H9 (cell line): ENCODE measurements at regions not wholly inside any gene's neighbourhood (a gene's known extent, or its start where the extent isn't known, plus 50 kb on each side); places are given as distances from the start of the nearest gene placed in this dataset.

Experiments used
- DNase-seq: peaks from one replicate; pipeline ENCODE4 v3.0.0-alpha.2; 2017
- H2AFZ ChIP-seq: one replicate; pipeline ENCODE4 v1.6.1; 2013; ENCODE audit warnings: mild to moderate bottlenecking, low read length, control low read depth, moderate library complexity
- H2AK5ac ChIP-seq: 2 replicates; pipeline ENCODE4 v1.6.1; 2013; ENCODE audit warnings: low read length, control low read depth, mixed read lengths; ENCODE audit not compliant: insufficient read length
- H2BK120ac ChIP-seq: one replicate; pipeline ENCODE4 v1.6.1; 2013; ENCODE audit warnings: low read depth, mild to moderate bottlenecking, low read length, control low read depth, inconsistent platforms; ENCODE audit not compliant: poor library complexity, severe bottlenecking
- H2BK12ac ChIP-seq: 2 replicates; pipeline ENCODE4 v1.6.1; 2013; ENCODE audit warnings: low read length, control low read depth, mixed read lengths, low read depth; ENCODE audit not compliant: insufficient read length
- H2BK15ac ChIP-seq: 2 replicates; pipeline ENCODE4 v1.6.1; 2013; ENCODE audit warnings: low read depth, low read length, control low read depth
- H2BK20ac ChIP-seq: one replicate; pipeline ENCODE4 v1.6.1; 2013; ENCODE audit warnings: low read depth, mild to moderate bottlenecking, low read length, control low read depth, inconsistent platforms; ENCODE audit not compliant: poor library complexity, severe bottlenecking
- H2BK5ac ChIP-seq: 2 replicates; pipeline ENCODE4 v1.6.1; 2013; ENCODE audit warnings: low read length, control low read depth, mixed read lengths; ENCODE audit not compliant: insufficient read length
- H3K14ac ChIP-seq: 2 replicates; pipeline ENCODE4 v1.6.1; 2013; ENCODE audit warnings: low read length, control low read depth; ENCODE audit not compliant: insufficient read depth
- H3K18ac ChIP-seq: 2 replicates; pipeline ENCODE4 v1.6.1; 2013; ENCODE audit warnings: low read depth, mild to moderate bottlenecking, mixed read lengths, low read length, control low read depth; ENCODE audit not compliant: insufficient read length
- H3K23ac ChIP-seq: 2 replicates; pipeline ENCODE4 v1.6.1; 2013; ENCODE audit warnings: low read length, control low read depth, mixed read lengths, low read depth; ENCODE audit not compliant: insufficient read length
- H3K23me2 ChIP-seq: 2 replicates; pipeline ENCODE4 v1.6.1; 2013; ENCODE audit warnings: low read depth, mild to moderate bottlenecking, mixed read lengths, low read length, control low read depth; ENCODE audit not compliant: insufficient read length, poor library complexity, severe bottlenecking
- H3K27ac ChIP-seq: 2 replicates; pipeline ENCODE4 v1.5.1; 2013; ENCODE audit warnings: low read length, control low read depth, mixed read lengths, low read depth; ENCODE audit not compliant: insufficient read length
- H3K27me3 ChIP-seq: 2 replicates; pipeline ENCODE4 v1.6.1; 2013; ENCODE audit warnings: low read length, control low read depth, inconsistent platforms; ENCODE audit not compliant: insufficient read depth
- H3K4ac ChIP-seq: 2 replicates; pipeline ENCODE4 v1.6.1; 2013; ENCODE audit warnings: low read depth, mild to moderate bottlenecking, control low read depth, inconsistent platforms, low read length, moderate library complexity
- H3K4me1 ChIP-seq: 2 replicates; pipeline ENCODE4 v1.6.1; 2013; ENCODE audit warnings: low read length, control low read depth, inconsistent platforms; ENCODE audit not compliant: insufficient read depth
- H3K4me2 ChIP-seq: 2 replicates; pipeline ENCODE4 v1.6.1; 2013; ENCODE audit warnings: low read length, control low read depth, mixed read lengths; ENCODE audit not compliant: insufficient read length, insufficient read depth
- H3K56ac ChIP-seq: 2 replicates; pipeline ENCODE4 v1.6.1; 2013; ENCODE audit warnings: low read depth, mild to moderate bottlenecking, mixed read lengths, low read length, control low read depth; ENCODE audit not compliant: insufficient read length
- H3K79me1 ChIP-seq: 2 replicates; pipeline ENCODE4 v1.6.1; 2013; ENCODE audit warnings: low read depth, mild to moderate bottlenecking, moderate library complexity, low read length, control low read depth, inconsistent platforms; ENCODE audit not compliant: insufficient read depth, poor library complexity, severe bottlenecking
- H3K79me2 ChIP-seq: 2 replicates; pipeline ENCODE4 v1.6.1; 2013; ENCODE audit warnings: low read length, control low read depth, inconsistent platforms; ENCODE audit not compliant: insufficient read depth
- H3K9ac ChIP-seq: 2 replicates; pipeline ENCODE4 v1.6.1; 2013; ENCODE audit warnings: low read length, control low read depth, mixed read lengths; ENCODE audit not compliant: insufficient read length; ENCODE audit errors: extremely low read depth
- H3K9me3 ChIP-seq: one replicate; pipeline ENCODE4 v1.6.1; 2013; ENCODE audit warnings: low read depth, low read length, inconsistent platforms; ENCODE audit not compliant: control insufficient read depth
- H3T11ph ChIP-seq: one replicate; pipeline ENCODE4 v1.6.1; 2013; ENCODE audit warnings: mild to moderate bottlenecking, low read length, control low read depth, inconsistent platforms
- H4K20me1 ChIP-seq: one replicate; pipeline ENCODE4 v1.6.1; 2013; ENCODE audit not compliant: control insufficient read depth, insufficient read length, insufficient read depth
- H4K5ac ChIP-seq: 2 replicates; pipeline ENCODE4 v1.6.1; 2013; ENCODE audit warnings: low read depth, mild to moderate bottlenecking, mixed read lengths, low read length, control low read depth; ENCODE audit not compliant: insufficient read length
- H4K8ac ChIP-seq: replicated peaks from 2 replicates; pipeline ENCODE4 v1.6.1; 2013; ENCODE audit warnings: low read length, control low read depth, mixed read lengths, low read depth; ENCODE audit not compliant: insufficient read length
- H4K91ac ChIP-seq: 2 replicates; pipeline ENCODE4 v1.6.1; 2013; ENCODE audit warnings: low read depth, mild to moderate bottlenecking, moderate library complexity, mixed read lengths, low read length, control low read depth; ENCODE audit not compliant: insufficient read length
- H3K27ac Mint-ChIP-seq, 3 experiments: 2 replicates in 2 of 3; 3 replicates in 1 of 3; pipeline ENCODE4 v1.8.0; 2020 to 2021; ENCODE audit warnings: mixed read lengths in 3 of 3, mild to moderate bottlenecking in 1 of 3, moderate library complexity in 1 of 3
- H3K27me3 Mint-ChIP-seq: 2 replicates; pipeline ENCODE4 v1.8.0; 2021; ENCODE audit warnings: low read depth, mild to moderate bottlenecking, moderate library complexity, mixed read lengths
- H3K36me3 Mint-ChIP-seq, 3 experiments: 2 replicates in 2 of 3; 3 replicates in 1 of 3; pipeline ENCODE4 v1.8.0; 2020 to 2021; ENCODE audit warnings: low read depth in 3 of 3, mixed read lengths in 3 of 3; ENCODE audit not compliant: insufficient read depth in 1 of 3
- H3K4me1 Mint-ChIP-seq, 2 experiments: 2 replicates each; pipeline ENCODE4 v1.8.0; 2020; ENCODE audit warnings: mixed read lengths in 2 of 2
- H3K4me3 Mint-ChIP-seq, 2 experiments: 2 replicates in 1 of 2; 3 replicates in 1 of 2; pipeline ENCODE4 v1.8.0; 2020 to 2021; ENCODE audit warnings: mild to moderate bottlenecking in 2 of 2, mixed read lengths in 2 of 2, moderate library complexity in 1 of 2
- H3K9me3 Mint-ChIP-seq, 2 experiments: 2 replicates in 1 of 2; 3 replicates in 1 of 2; pipeline ENCODE4 v1.8.0; 2020; ENCODE audit warnings: mild to moderate bottlenecking in 2 of 2, mixed read lengths in 2 of 2, moderate library complexity in 1 of 2
- WGBS: extraction: QIAGEN DNeasy Blood & Tissue Kit; methylation state at CpG from one replicate; pipeline ENCODE4 v1.1.7; 2013; ENCODE audit warnings: missing lambda C conversion rate, low lambda C conversion rate, mixed read lengths; ENCODE audit not compliant: insufficient read length; ENCODE audit errors: extremely low coverage; 5-methylcytosine and 5-hydroxymethylcytosine counted together
- TF ChIP-seq, protein P1 (sequence below): fragments of 200-600 bp; sonication (generic); conservative IDR thresholded peaks from 3 replicates; pipeline ENCODE4 v1.8.0; 2021; ENCODE audit warnings: antibody characterized with exemption, mild to moderate bottlenecking

- Histone ChIP-seq H3K9me3 (no peaks in the 10 kb centered on the region), H4K20me1 (no peaks in the 10 kb centered on the region), H3K4me2 (no peak overlapping the region), H3K9ac (no peak overlapping the region), H3K18ac (no peak overlapping the region), H3K27ac (no peak overlapping the region), H3K56ac (no peak overlapping the region), H2AFZ (no peak overlapping the region), H3K4ac (no peak overlapping the region), H3K79me1 (no peaks in the 10 kb centered on the region), H3T11ph (no peak overlapping the region), H2BK120ac (no peak overlapping the region), H3K23me2 (no peaks in the 10 kb centered on the region), H3K27me3 (no peaks in the 10 kb centered on the region), H2BK5ac (no peak overlapping the region), H3K14ac (no peak overlapping the region; the same call in 1 of the 2 replicates), H3K4me1 (no peaks in the 10 kb centered on the region), H2BK12ac (no peak overlapping the region), H2BK15ac (no peak overlapping the region), H2AK5ac (no peak overlapping the region), H4K91ac (no peak overlapping the region), H3K79me2 (no peaks in the 10 kb centered on the region), H4K8ac (no peak overlapping the region), H2BK20ac (no peak overlapping the region), H4K5ac (no peak overlapping the region), H3K23ac (no peak overlapping the region)
- Mint-ChIP-seq H3K27ac (no peak overlapping the region), H3K27me3 (peaks cover 1% of the 10 kb centered on the region; the same call in 1 of the 2 replicates), H3K9me3 (no peaks in the 10 kb centered on the region), H3K36me3 (no peaks in the 10 kb centered on the region), H3K4me3 (no peak overlapping the region), H3K4me1 (peaks cover 21 to 28% of the 10 kb centered on the region in 2 experiments)
- no CpG with 5 or more reads among the region's 3 CpGs for WGBS
- no peak for DNase-seq
- TF ChIP-seq, protein P1, sequence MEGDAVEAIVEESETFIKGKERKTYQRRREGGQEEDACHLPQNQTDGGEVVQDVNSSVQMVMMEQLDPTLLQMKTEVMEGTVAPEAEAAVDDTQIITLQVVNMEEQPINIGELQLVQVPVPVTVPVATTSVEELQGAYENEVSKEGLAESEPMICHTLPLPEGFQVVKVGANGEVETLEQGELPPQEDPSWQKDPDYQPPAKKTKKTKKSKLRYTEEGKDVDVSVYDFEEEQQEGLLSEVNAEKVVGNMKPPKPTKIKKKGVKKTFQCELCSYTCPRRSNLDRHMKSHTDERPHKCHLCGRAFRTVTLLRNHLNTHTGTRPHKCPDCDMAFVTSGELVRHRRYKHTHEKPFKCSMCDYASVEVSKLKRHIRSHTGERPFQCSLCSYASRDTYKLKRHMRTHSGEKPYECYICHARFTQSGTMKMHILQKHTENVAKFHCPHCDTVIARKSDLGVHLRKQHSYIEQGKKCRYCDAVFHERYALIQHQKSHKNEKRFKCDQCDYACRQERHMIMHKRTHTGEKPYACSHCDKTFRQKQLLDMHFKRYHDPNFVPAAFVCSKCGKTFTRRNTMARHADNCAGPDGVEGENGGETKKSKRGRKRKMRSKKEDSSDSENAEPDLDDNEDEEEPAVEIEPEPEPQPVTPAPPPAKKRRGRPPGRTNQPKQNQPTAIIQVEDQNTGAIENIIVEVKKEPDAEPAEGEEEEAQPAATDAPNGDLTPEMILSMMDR: no peak
Measured at GRCh38 chr1:30508175-30508448, 215.3 kb downstream of the MATN1 start.
